ENCODE measurements at regions not wholly inside any gene's neighbourhood (a gene's known extent, or its start where the extent isn't known, plus 50 kb on each side); places are given as distances from the start of the nearest gene placed in this dataset.

GRCh38 chr22:27120036-27120435 lies 462.6 kb downstream of the MIAT start:
- DNase-seq (ENCODE audit: low read depth): no peak

GRCh38 chr22:27122574-27122973 lies 465.2 kb downstream of the MIAT start:
- DNase-seq (ENCODE audit: low read depth): no peak

GRCh38 chr22:27123880-27124279 lies 466.5 kb downstream of the MIAT start:
- no peak for DNase-seq (ENCODE audit: low read depth)

GRCh38 chr22:27124351-27124966 lies 467.1 kb downstream of the MIAT start:
- no peak for DNase-seq (ENCODE audit: low read depth)

DNA sequence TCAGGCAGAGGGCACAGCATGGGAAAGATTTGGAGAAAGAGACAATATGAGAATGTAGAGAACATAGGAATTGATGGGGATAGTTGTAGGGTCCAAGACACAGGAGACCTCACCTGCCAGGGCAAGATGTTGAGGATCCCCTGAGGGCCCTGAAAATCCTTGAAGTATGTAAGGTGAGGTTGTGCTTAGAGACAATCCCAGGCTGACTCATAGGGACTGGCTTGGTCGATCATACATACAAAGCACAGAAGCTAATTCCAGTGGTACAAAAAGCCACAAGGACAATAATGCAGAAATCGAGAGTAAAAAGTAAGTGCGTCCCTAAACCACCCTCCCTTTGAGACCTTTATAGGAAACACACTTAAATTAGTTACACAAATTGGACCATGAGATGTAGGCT lies 468.2 kb downstream of the MIAT start:
- no peak for DNase-seq (ENCODE audit: low read depth)

- no peak for DNase-seq (ENCODE audit: low read depth)
Observed at GRCh38 chr22:27127911-27128310, 470.5 kb downstream of the MIAT start.

- no peak for DNase-seq (ENCODE audit: low read depth)
Observed at GRCh38 chr22:27128461-27129085, 471.2 kb downstream of the MIAT start.

- DNase-seq (ENCODE audit: low read depth): peak; percentile 83
Observed at GRCh38 chr22:27129266-27129665, 471.9 kb downstream of the MIAT start.

GRCh38 chr22:27130906-27131305 lies 473.5 kb downstream of the MIAT start:
- DNase-seq (ENCODE audit: low read depth): no peak

DNA sequence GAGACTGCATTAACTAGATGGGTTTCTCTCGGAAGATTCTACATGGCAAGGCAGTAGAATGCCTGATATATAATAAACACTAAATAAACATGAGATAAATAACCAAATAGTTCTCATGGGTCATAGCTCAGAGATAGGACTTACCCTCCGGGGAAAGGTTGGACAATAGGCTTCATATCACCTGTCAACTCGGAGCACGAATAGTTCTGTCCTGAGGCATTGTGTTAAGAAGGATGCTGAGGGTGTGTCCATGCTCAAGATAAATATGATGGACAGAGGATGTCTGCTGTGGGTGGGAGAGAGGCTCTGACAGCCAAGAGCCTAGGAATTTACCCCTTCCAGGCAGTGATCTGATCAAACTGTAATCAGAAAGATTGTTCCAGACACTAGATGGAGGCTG lies 474.0 kb downstream of the MIAT start:
- no peak for DNase-seq (ENCODE audit: low read depth)

DNA sequence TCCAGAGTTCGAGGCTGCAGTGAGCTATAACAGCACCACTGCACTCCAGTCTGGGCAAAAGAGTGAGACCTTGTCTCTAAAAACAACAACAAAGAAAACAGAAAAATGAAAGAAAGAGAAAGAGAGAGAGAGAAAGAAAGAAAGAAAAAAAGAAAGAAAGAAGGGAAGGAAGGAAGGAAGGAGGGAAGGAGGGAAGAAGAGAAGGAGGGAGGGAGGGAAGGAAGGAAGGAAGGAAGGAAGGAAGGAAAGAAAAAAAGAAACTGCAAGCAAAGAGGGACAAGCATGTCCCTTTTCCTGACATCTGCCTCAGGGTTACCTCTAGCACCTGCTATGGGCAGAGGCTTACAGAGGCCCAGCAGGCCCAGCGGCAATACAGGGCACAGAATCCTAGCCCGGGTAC lies 475.0 kb downstream of the MIAT start:
- no peak for DNase-seq (ENCODE audit: low read depth)

GRCh38 chr22:27133019-27133431 lies 475.6 kb downstream of the MIAT start:
- no peak for DNase-seq (ENCODE audit: low read depth)

DNA sequence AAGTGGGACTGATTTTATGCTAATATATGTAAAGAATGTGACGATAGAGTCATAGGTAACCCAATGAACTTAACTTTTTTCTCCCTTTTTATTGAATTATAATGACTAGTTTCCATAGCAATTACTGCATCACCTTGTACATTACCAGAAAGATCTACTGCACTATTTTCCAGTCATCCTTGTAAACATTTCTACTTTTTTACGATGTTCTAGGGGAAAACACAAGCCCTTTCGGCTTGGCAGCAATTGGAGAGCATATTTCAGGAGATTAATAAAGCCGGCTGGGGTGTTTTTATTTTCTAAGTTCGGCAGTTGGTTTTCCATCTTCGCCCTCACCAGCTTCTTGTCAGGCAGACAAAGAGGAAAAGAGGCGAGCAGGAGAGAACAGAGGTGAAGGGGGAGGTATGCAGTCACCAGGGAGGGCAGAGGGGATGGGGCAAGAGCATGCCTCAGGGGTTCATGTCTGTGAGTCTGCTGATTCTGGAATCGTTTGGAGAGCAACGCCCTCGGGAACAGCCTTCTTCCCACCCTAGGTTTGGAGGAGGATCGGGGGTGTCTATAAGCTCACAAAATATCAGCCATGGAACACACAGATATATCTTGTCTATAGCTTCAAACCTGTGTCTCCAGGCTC lies 476.4 kb downstream of the MIAT start:
- no peak for DNase-seq (ENCODE audit: low read depth)

DNA sequence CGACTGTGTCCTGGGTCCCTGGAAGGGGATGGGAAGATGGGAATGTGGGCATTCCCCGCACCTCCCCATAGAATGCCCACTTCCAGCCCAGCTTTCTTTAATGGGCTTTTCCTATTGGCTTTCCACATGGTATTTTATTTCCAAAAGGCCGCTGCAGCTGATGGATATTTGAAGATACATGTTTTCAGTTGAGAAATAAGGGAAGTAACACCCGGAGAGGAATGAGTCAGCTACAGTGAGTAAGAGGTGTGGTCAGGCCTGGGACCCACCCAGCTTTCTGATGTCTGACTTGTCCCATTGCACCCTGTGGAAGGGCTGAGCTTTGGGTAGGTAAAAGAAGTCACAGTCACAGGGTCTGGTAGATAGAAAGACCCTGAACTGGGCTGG lies 476.9 kb downstream of the MIAT start:
- DNase-seq (ENCODE audit: low read depth): peak; percentile 87

DNA sequence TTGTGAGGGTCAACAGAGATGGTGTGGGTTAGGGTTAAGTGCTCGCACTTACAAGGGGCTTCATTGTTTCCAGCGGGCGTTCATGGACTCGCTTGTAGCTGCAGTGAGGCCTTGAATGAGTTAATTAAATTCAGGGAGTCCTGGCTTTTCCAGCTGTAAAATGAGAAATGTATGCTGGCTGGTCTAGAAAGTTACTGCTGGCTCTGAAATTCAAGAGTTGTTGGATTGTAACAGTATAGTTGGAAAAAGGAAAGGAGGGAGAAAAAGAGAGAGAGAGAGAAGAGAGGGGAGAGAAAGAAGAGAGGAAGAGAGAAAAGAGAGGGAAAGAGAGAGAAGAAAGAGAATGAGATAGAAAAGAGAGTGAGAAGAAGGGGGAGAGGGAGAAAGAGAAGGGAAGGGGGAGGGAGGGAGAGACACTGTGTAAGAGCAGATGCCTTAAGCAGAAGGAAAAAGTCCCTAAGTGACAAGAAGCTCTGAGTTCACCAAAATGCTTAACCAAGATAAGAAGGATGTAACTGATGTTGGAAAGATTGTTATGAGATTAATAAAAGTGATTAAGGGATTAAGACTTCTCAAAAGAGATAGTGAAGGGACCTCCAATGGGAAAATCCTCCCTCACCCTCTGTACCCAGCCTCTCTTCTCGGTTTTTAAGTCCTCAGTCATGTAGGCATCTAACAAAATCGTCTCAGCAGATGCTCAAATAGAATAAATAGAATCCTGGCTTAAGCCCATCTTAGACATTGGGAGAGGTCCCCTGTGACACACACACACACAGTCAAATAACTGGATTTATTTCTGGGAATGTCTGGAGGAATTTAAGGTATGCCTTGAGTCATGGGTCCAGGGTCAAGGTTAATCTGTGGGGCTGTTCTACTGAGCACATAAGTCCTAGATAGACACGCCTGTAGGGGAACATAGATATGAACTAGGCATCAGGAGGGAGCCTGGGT lies 477.9 kb downstream of the MIAT start:
- DNase-seq (ENCODE audit: low read depth): peak; percentile 82

GRCh38 chr22:27136596-27136995 lies 479.2 kb downstream of the MIAT start:
- no peak for DNase-seq (ENCODE audit: low read depth)

GRCh38 chr22:27137871-27138337 lies 480.5 kb downstream of the MIAT start:
- DNase-seq (ENCODE audit: low read depth): no peak

DNA sequence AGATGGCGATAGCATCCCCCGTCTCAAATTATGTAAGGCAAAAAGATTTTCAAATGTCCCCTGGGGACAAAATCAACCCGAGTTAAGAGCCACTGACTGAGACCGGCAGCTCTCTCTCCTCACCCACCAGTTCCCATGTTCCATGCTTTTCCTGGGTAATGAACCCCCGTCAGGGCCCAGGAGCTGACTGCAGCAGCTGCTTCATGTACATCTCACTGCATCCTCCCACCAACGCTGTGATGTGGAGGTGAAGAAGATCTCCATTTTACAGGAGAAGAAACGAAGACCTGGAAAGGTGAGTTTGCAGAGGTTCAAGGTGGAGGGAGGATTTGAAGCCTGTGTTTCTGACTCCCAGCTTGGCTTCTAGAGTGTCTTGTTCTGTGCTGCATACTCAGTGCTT lies 481.1 kb downstream of the MIAT start:
- no peak for DNase-seq (ENCODE audit: low read depth)

- DNase-seq (ENCODE audit: low read depth): peak; percentile 88
Observed at GRCh38 chr22:27139935-27140511, 482.6 kb downstream of the MIAT start.

GRCh38 chr22:27142286-27142685 lies 484.9 kb downstream of the MIAT start:
- no peak for DNase-seq (ENCODE audit: low read depth)

- peak; percentile 26 for DNase-seq (ENCODE audit: low read depth)
Observed at GRCh38 chr22:27144321-27144720, 486.9 kb downstream of the MIAT start.

Measured in EH (cell line).